Panc1 (cell line): ENCODE measurements at regions not wholly inside any gene's neighbourhood (a gene's known extent, or its start where the extent isn't known, plus 50 kb on each side); places are given as distances from the start of the nearest gene placed in this dataset.

Experiments used
- ATAC-seq: fragments of 200-7000 bp; cut with Tn5 transposase; 2 replicates; pipeline ENCODE4 v1.9.1; 2020; ENCODE audit warnings: mild to moderate bottlenecking, moderate library complexity
- BruUV-seq: library from RNA; stranded (reverse); fragments of 400-500 nt; replicated peaks from 2 replicates; lab custom pipeline; 2021; lab: Mats Ljungman, UMichigan
- CTCF ChIA-PET: fragments of 300-600 bp; sonication (Branson Sonifier 250); formaldehyde crosslinking; loops from one replicate; lab custom pipeline; 2022; ENCODE audit warnings: antibody characterized with exemption; lab: Charles Lee
- POLR2A ChIA-PET: fragments of 300-600 bp; sonication (Branson Sonifier 250); formaldehyde crosslinking; loops from one replicate; lab custom pipeline; 2022; ENCODE audit warnings: antibody characterized with exemption; lab: Charles Lee
- DNase-seq: peaks from one replicate; pipeline ENCODE4 v3.0.0-alpha.2; 2010; ENCODE audit warnings: low read depth, low spot score
- H3K27ac ChIP-seq: 2 replicates; pipeline ENCODE4 v1.5.1; 2011; ENCODE audit warnings: mild to moderate bottlenecking, low read length, inconsistent platforms
- H3K27me3 ChIP-seq: fragments of 200-500 bp; sonication (Bioruptor generic); 2 replicates; pipeline ENCODE4 v1.6.0; 2014; ENCODE audit warnings: low read length, inconsistent platforms; ENCODE audit not compliant: control insufficient read depth, insufficient read depth
- H3K36me3 ChIP-seq: fragments of 200-500 bp; sonication (Bioruptor generic); 2 replicates; pipeline ENCODE4 v1.5.1; 2014; ENCODE audit warnings: inconsistent platforms, mild to moderate bottlenecking, low read length, moderate library complexity; ENCODE audit not compliant: control insufficient read depth, insufficient read depth
- H3K4me1 ChIP-seq: 2 replicates; pipeline ENCODE4 v1.5.1; 2011; ENCODE audit warnings: inconsistent platforms, mild to moderate bottlenecking, low read length, moderate library complexity; ENCODE audit not compliant: control insufficient read depth, insufficient read depth
- H3K4me3 ChIP-seq, 2 experiments: 2 replicates each; pipeline ENCODE4 v1.5.1; 2011 to 2012; ENCODE audit warnings: low read depth in 2 of 2, low read length in 2 of 2, mild to moderate bottlenecking in 2 of 2, inconsistent platforms in 1 of 2, moderate library complexity in 1 of 2
- H3K9me3 ChIP-seq: fragments of 200-500 bp; sonication (Bioruptor generic); 2 replicates; pipeline ENCODE4 v1.5.1; 2014; ENCODE audit warnings: low read depth, mild to moderate bottlenecking, inconsistent platforms, low read length, moderate library complexity; ENCODE audit not compliant: control insufficient read depth, insufficient read depth
- CTCF ChIP-seq: fragments of 450-650 bp; IDR thresholded peaks from 2 replicates; pipeline ENCODE4 v1.5.1; 2017; ENCODE audit warnings: mild to moderate bottlenecking
- POLR2AphosphoS5 ChIP-seq: IDR thresholded peaks from 2 replicates; pipeline ENCODE4 v1.6.1; 2012; ENCODE audit warnings: mild to moderate bottlenecking, low read depth, low read length, moderate library complexity
- REST ChIP-seq, 2 experiments: IDR thresholded peaks; 2 replicates each; pipeline ENCODE4 v1.6.1; 2011 to 2012; ENCODE audit warnings: low read depth in 2 of 2, control low read depth in 1 of 2, low read length in 1 of 2, mild to moderate bottlenecking in 1 of 2, moderate library complexity in 1 of 2; ENCODE audit not compliant: insufficient read depth in 1 of 2
- SIN3A ChIP-seq: IDR thresholded peaks from 2 replicates; pipeline ENCODE4 v1.6.1; 2012; ENCODE audit warnings: low read depth, mild to moderate bottlenecking, low read length, moderate library complexity, borderline replicate concordance; ENCODE audit not compliant: insufficient read depth
- TCF7L2 ChIP-seq: IDR thresholded peaks from 2 replicates; pipeline ENCODE4 v1.6.1; 2011; ENCODE audit warnings: mild to moderate bottlenecking, low read depth, low read length, inconsistent platforms
- in situ Hi-C: cut with HindIII; loops from 2 replicates; pipeline ENCODE4 v1.10.0; 2016; ENCODE audit warnings: low sequenced_read_pairs, low pct_unique_long_range_greater_than_20kb
- intact Hi-C: fragments of 100-400 bp; cut with micrococcal nuclease; formaldehyde crosslinking; loops from one replicate; pipeline ENCODE4 v1.10.0; 2022; ENCODE audit not compliant: unreplicated experiment

- TF ChIP-seq REST (IDR thresholded peaks at IDR 0.05; ENCODE audit: insufficient read depth in 1 of 2, low read depth in 2 of 2, low read length in 1 of 2) (no peak), CTCF (no peak), POLR2AphosphoS5 (no peak), SIN3A (no peak), TCF7L2 (no peak)
- ChIA-PET CTCF (no interaction called here), POLR2A (no interaction called here)
- no peak overlapping the region for H3K4me3 ChIP-seq
- no peaks in the 10 kb centered on the region for H3K27me3 ChIP-seq
- no peaks in the 10 kb centered on the region for H3K4me1 ChIP-seq
- BruUV-seq = no TSS peak
- no peaks in the 10 kb centered on the region for H3K9me3 ChIP-seq
- in situ Hi-C loops = no loop called here
- no peak for ATAC-seq
- intact Hi-C loops = no loop called here
- DNase-seq = no peak
- H3K27ac ChIP-seq = no peak overlapping the region
- no peaks in the 10 kb centered on the region for H3K36me3 ChIP-seq
Measured at GRCh38 chr5:166338801-166339200, 1952.6 kb upstream of the WWC1 start.

GRCh38 chr5:166340039-166340438 lies 1951.4 kb upstream of the WWC1 start:
- H3K27ac ChIP-seq = no peak overlapping the region
- TF ChIP-seq POLR2AphosphoS5 (no peak), SIN3A (no peak), TCF7L2 (no peak), CTCF (no peak), REST (IDR thresholded peaks at IDR 0.05; ENCODE audit: insufficient read depth in 1 of 2, low read depth in 2 of 2, low read length in 1 of 2) (no peak)
- no peaks in the 10 kb centered on the region for H3K27me3 ChIP-seq
- CTCF ChIA-PET = no interaction called here
- no peak overlapping the region for H3K4me3 ChIP-seq
- in situ Hi-C loops (no loop called here), intact Hi-C loops (no loop called here)
- H3K4me1 ChIP-seq = no peaks in the 10 kb centered on the region
- no peak for ATAC-seq
- no peaks in the 10 kb centered on the region for H3K9me3 ChIP-seq
- H3K36me3 ChIP-seq = no peaks in the 10 kb centered on the region
- no TSS peak for BruUV-seq
- no peak for DNase-seq
- POLR2A ChIA-PET = no interaction called here
